IPS-18c (cell line): ENCODE measurements at regions not wholly inside any gene's neighbourhood (a gene's known extent, or its start where the extent isn't known, plus 50 kb on each side); places are given as distances from the start of the nearest gene placed in this dataset.
"Not testable (repeated sequence)": the region's sequence is repeated elsewhere in the genome, so short reads cannot be mapped to it uniquely, and the experiment has no call there.

Experiments
- H3K4me3 ChIP-seq: 2 replicates; pipeline ENCODE4 v1.7.0; 2013; ENCODE audit warnings: low read depth, mild to moderate bottlenecking, low read length, moderate library complexity; ENCODE audit not compliant: insufficient read depth
- H3K9me3 ChIP-seq: one replicate; pipeline ENCODE4 v1.6.1; 2013; ENCODE audit warnings: mild to moderate bottlenecking, low read length, moderate library complexity; ENCODE audit not compliant: control insufficient read depth, insufficient read depth

GRCh38 chr15:20148008-20148407 is 393.6 kb downstream of the GOLGA6L6 start:
- H3K9me3 ChIP-seq, H3K4me3 ChIP-seq: not testable (repeated sequence)

GRCh38 chr15:20144333-20145036 is 397.1 kb downstream of the GOLGA6L6 start:
- not testable (repeated sequence) for H3K9me3 ChIP-seq, H3K4me3 ChIP-seq

- H3K9me3 ChIP-seq, H3K4me3 ChIP-seq: not testable (repeated sequence)
These were observed 398.7 kb downstream of the GOLGA6L6 start for GRCh38 chr15:20142906-20143305.

- H3K9me3 ChIP-seq, H3K4me3 ChIP-seq: not testable (repeated sequence)
These were observed 399.2 kb downstream of the GOLGA6L6 start for GRCh38 chr15:20142410-20142809.

- not testable (repeated sequence) for H3K4me3 ChIP-seq, H3K9me3 ChIP-seq
These were observed 416.9 kb downstream of the GOLGA6L6 start for GRCh38 chr15:20124668-20125067.

GRCh38 chr15:20106026-20106425 is 435.6 kb downstream of the GOLGA6L6 start:
- H3K4me3 ChIP-seq, result no peak overlapping the region
- peaks cover 17% of the 10 kb centered on the region for H3K9me3 ChIP-seq

- peaks cover 17% of the 10 kb centered on the region for H3K9me3 ChIP-seq
- H3K4me3 ChIP-seq, result not testable (repeated sequence)
These were observed 436.3 kb downstream of the GOLGA6L6 start for GRCh38 chr15:20105011-20105990.

GRCh38 chr15:20104551-20104950 is 437.0 kb downstream of the GOLGA6L6 start:
- H3K4me3 ChIP-seq, result not testable (repeated sequence)
- H3K9me3 ChIP-seq, result peaks cover 17% of the 10 kb centered on the region

- H3K9me3 ChIP-seq, result peaks cover 17% of the 10 kb centered on the region
- not testable (repeated sequence) for H3K4me3 ChIP-seq
These were observed 438.7 kb downstream of the GOLGA6L6 start for GRCh38 chr15:20102862-20103261.

GRCh38 chr15:20102209-20102608 is 439.4 kb downstream of the GOLGA6L6 start:
- peaks cover 17% of the 10 kb centered on the region for H3K9me3 ChIP-seq
- not testable (repeated sequence) for H3K4me3 ChIP-seq

- not testable (repeated sequence) for H3K4me3 ChIP-seq
- peaks cover 16% of the 10 kb centered on the region for H3K9me3 ChIP-seq
These were observed 440.3 kb downstream of the GOLGA6L6 start for GRCh38 chr15:20101281-20101680.

- peaks cover 13% of the 10 kb centered on the region for H3K9me3 ChIP-seq
- not testable (repeated sequence) for H3K4me3 ChIP-seq
These were observed 440.9 kb downstream of the GOLGA6L6 start for GRCh38 chr15:20100604-20101270.

GRCh38 chr15:20095699-20096303 is 445.8 kb downstream of the GOLGA6L6 start:
- H3K9me3 ChIP-seq, H3K4me3 ChIP-seq: not testable (repeated sequence)

GRCh38 chr15:20089541-20089940 is 452.1 kb downstream of the GOLGA6L6 start:
- H3K4me3 ChIP-seq, H3K9me3 ChIP-seq: not testable (repeated sequence)

GRCh38 chr15:20084026-20084425 is 457.6 kb downstream of the GOLGA6L6 start:
- H3K9me3 ChIP-seq, H3K4me3 ChIP-seq: not testable (repeated sequence)

GRCh38 chr15:20074082-20074481 is 467.5 kb downstream of the GOLGA6L6 start:
- H3K9me3 ChIP-seq, H3K4me3 ChIP-seq: not testable (repeated sequence)

GRCh38 chr15:20069043-20069442 is 472.6 kb downstream of the GOLGA6L6 start:
- not testable (repeated sequence) for H3K4me3 ChIP-seq, H3K9me3 ChIP-seq
